ENCODE measurements at regions not wholly inside any gene's neighbourhood (a gene's known extent, or its start where the extent isn't known, plus 50 kb on each side); places are given as distances from the start of the nearest gene placed in this dataset.

GRCh38 chr16:79914961-79915720 lies 314.6 kb upstream of the MAF start:
- DNase-seq (ENCODE audit: low read depth) = no peak
- TF ChIP-seq, protein P1, sequence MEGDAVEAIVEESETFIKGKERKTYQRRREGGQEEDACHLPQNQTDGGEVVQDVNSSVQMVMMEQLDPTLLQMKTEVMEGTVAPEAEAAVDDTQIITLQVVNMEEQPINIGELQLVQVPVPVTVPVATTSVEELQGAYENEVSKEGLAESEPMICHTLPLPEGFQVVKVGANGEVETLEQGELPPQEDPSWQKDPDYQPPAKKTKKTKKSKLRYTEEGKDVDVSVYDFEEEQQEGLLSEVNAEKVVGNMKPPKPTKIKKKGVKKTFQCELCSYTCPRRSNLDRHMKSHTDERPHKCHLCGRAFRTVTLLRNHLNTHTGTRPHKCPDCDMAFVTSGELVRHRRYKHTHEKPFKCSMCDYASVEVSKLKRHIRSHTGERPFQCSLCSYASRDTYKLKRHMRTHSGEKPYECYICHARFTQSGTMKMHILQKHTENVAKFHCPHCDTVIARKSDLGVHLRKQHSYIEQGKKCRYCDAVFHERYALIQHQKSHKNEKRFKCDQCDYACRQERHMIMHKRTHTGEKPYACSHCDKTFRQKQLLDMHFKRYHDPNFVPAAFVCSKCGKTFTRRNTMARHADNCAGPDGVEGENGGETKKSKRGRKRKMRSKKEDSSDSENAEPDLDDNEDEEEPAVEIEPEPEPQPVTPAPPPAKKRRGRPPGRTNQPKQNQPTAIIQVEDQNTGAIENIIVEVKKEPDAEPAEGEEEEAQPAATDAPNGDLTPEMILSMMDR (IDR thresholded peaks at IDR 0.05; ENCODE audit: insufficient read depth, low read depth, low read length, missing control alignments) = no peak
- H3K4me3 ChIP-seq (ENCODE audit: low read depth, low read length) = no peak overlapping the region

DNA sequence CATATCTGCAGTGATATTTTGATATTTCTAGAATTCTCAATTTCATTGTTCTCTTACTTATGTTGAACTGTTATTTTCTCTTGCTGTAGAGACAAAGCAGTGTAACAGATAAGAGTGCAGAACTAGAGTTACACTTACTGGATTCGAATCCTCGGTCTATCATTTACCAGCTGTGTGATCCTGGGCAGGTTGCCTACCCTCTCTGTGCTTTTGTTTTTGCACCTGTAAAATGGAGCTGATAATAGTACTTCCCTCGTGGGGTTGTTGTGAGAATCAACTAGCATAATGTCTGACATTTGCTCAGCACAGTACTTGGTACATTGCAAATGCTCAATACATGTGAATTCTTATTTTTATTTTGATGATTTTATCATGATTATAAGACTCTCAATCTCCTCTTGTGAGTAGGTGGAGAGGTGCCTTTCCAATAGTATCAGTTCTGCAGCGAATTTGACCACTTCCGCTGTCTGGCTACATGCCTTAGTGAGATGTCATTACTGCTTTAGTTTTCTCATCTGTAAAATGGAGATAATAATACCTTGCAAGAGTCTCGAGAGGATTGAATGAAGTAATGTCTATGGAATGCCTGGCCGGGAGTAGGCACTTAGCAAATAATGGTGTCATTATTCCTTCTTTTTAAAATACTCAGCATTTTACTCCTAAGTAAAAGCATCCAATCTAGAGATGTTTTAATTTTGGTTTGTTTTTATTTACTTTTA lies 312.2 kb upstream of the MAF start:
- DNase-seq (ENCODE audit: low read depth) = no peak
- TF ChIP-seq, protein P1 (IDR thresholded peaks at IDR 0.05; ENCODE audit: insufficient read depth, low read depth, low read length, missing control alignments) = no peak
- H3K4me3 ChIP-seq (ENCODE audit: low read depth, low read length) = no peak overlapping the region

DNA sequence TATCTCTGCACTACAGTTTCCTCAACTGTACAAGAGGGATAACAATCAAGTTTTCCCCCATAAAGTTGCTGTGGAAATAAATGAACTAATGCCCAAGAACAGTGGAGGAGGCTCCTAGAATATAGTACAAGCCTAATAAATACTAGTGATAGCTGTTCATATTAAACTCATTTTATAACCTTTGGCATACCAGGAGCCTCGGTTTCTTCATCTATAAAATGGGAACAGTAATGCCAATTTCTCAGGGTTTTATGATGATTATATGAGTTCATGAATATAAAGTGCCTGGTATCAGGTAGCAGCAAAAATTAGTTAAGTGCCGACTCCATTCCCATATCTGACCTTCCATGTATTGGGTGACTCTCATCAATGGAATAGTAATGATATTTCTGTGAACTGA lies 311.1 kb upstream of the MAF start:
- no peak for DNase-seq (ENCODE audit: low read depth)
- TF ChIP-seq, protein P1 (IDR thresholded peaks at IDR 0.05; ENCODE audit: insufficient read depth, low read depth, low read length, missing control alignments) = no peak

DNA sequence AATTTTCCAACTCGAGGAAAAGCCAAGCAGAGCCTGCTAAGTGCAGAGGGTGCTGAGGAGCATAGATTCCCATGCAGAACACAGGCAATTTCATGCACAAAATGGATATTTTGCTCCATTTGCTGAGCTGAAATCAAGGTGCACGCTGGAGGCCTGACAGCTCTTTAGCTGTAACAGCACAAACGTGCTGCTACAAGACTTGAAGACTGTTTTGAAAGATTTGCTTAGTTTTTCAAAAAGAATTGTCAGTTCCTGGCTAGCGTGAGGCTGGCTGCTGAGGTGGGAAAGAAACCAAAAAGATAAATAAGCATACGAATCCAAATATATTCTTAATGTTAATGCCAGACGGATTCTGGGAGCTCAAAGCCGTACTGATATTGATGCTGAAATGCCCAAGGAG lies 309.0 kb upstream of the MAF start:
- TF ChIP-seq, protein P1 (IDR thresholded peaks at IDR 0.05; ENCODE audit: insufficient read depth, low read depth, low read length, missing control alignments) = no peak
- no peak for DNase-seq (ENCODE audit: low read depth)

More for the DNA sequence above, 311.1 kb upstream of the MAF start:
- H3K4me3 ChIP-seq (ENCODE audit: low read depth, low read length) = no peak overlapping the region

GRCh38 chr16:79903471-79903870 lies 302.9 kb upstream of the MAF start:
- no peak for DNase-seq (ENCODE audit: low read depth)

More for the DNA sequence above, 309.0 kb upstream of the MAF start:
- no peak overlapping the region for H3K4me3 ChIP-seq (ENCODE audit: low read depth, low read length)

DNA sequence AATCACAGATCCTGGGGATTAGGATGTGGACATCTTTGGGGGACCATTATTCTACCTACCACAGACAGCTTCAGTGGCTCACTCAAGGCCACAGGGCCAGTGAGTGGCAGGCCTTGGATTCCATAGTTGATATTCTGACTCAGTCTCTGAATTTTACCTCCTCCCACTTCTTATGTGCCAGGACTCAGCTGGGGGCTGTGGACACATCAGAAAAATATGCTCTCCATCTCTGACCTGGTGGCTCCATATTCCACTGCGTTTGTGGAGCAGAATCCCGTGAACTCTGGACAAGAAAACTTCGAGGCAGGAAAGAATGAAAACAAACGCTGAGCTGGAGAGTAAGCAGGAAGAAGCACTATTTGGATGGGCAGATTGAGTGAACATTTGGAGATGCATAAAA lies 301.8 kb upstream of the MAF start:
- no peak for DNase-seq (ENCODE audit: low read depth)
- TF ChIP-seq, protein P1 (IDR thresholded peaks at IDR 0.05; ENCODE audit: insufficient read depth, low read depth, low read length, missing control alignments) = no peak
- H3K4me3 ChIP-seq (ENCODE audit: low read depth, low read length) = no peak overlapping the region

More at GRCh38 chr16:79903471-79903870, 302.9 kb upstream of the MAF start:
- TF ChIP-seq, protein P1 (IDR thresholded peaks at IDR 0.05; ENCODE audit: insufficient read depth, low read depth, low read length, missing control alignments) = no peak
- no peak overlapping the region for H3K4me3 ChIP-seq (ENCODE audit: low read depth, low read length)

Measured in GM12865 (cell line).